Peyer's patch (tissue), 4 donors: ENCODE measurements at regions not wholly inside any gene's neighbourhood (a gene's known extent, or its start where the extent isn't known, plus 50 kb on each side); places are given as distances from the start of the nearest gene placed in this dataset.

Experiments
- CTCF ChIP-seq, 6 experiments: fragments of 450-650 bp in 4 of 6; fragments of 200-600 bp in 2 of 6; sonication (generic) in 1 of 6; IDR thresholded peaks; one replicate each; pipeline ENCODE4 v1.5.1; 2017 to 2019; ENCODE audit warnings: antibody characterized with exemption in 6 of 6, mild to moderate bottlenecking in 3 of 6, moderate library complexity in 1 of 6
- POLR2A ChIP-seq, 2 donors: fragments of 450-650 bp; IDR thresholded peaks; one replicate each; pipeline ENCODE4 v1.5.1; 2017; ENCODE audit warnings: antibody characterized with exemption in 2 of 2, mild to moderate bottlenecking in 2 of 2, moderate library complexity in 2 of 2

- TF ChIP-seq CTCF (IDR thresholded peaks at IDR 0.05) (peak; percentile 66 to 80 (median 79)), POLR2A (IDR thresholded peaks at IDR 0.05) (no peak)
Observed at GRCh38 chr1:172719694-172720138, 60.8 kb downstream of the FASLG start.
